ENCODE measurements at regions not wholly inside any gene's neighbourhood (a gene's known extent, or its start where the extent isn't known, plus 50 kb on each side); places are given as distances from the start of the nearest gene placed in this dataset.
A peak's percentile ranks its signal among the peaks of the same experiment; 100 is the strongest.

GRCh38 chr20:4350096-4350495, 101.0 kb upstream of the ADRA1D start:
- Histone ChIP-seq H3K27me3 (peaks cover 0 to 8% (median 0%) of the 10 kb centered on the region in 9 donors), H3K4me1 (no peaks in the 10 kb centered on the region), H3K4me3 (no peak overlapping the region), H3K36me3 (no peaks in the 10 kb centered on the region), H3K9me3 (peaks cover 0 to 15% (median 3%) of the 10 kb centered on the region in 12 donors), H3K27ac (no peak overlapping the region)
- TF ChIP-seq POLR2A (IDR thresholded peaks at IDR 0.05) = no peak
- TF ChIP-seq CTCF (IDR thresholded peaks at IDR 0.05) = no peak
- no peak for ATAC-seq
- DNase-seq = no peak
- WGBS, 4 donors = 55 to 65% (median 61%) methylated on average over 1 of the region's 1 CpG
- intact Hi-C loops (cut with DNase I) = no loop called here

- Histone ChIP-seq H3K27me3 (peaks cover 0 to 8% (median 0%) of the 10 kb centered on the region in 9 donors), H3K4me3 (no peak overlapping the region), H3K27ac (no peak overlapping the region), H3K4me1 (no peaks in the 10 kb centered on the region), H3K36me3 (no peaks in the 10 kb centered on the region), H3K9me3 (no peaks in the 10 kb centered on the region)
- TF ChIP-seq CTCF (IDR thresholded peaks at IDR 0.05) (no peak), POLR2A (IDR thresholded peaks at IDR 0.05) (no peak)
- ATAC-seq (no peak), DNase-seq (no peak)
- 73 to 81% (median 78%) methylated on average over 2 of the region's 2 CpGs for WGBS, 4 donors
- intact Hi-C loops (cut with DNase I) = no loop called here
Measured at GRCh38 chr20:4344670-4345069, 95.6 kb upstream of the ADRA1D start.

DNA sequence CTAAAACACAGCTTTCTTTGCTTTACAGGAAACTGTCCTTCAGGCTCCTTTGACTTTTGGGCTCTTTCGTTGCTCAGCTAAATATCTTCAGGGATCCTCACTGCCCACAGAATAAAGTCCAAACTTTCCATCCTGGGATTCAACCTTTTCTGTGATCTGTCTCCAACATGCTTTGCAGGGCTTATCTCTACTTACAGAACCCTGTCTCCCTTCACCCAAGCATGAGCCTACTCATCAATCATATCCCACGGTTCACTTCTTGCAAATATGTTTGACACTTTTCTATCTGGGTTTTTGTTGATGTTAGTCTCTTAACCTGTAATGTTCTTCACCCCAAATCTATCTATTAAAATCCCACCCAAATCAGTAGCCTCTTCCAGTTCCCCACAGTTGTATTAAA, 93.5 kb upstream of the ADRA1D start:
- no peaks in the 10 kb centered on the region for H3K36me3 ChIP-seq
- no peaks in the 10 kb centered on the region for H3K4me1 ChIP-seq
- no peak for ATAC-seq
- no peaks in the 10 kb centered on the region for H3K9me3 ChIP-seq
- H3K27ac ChIP-seq = peak overlapping the region in 1 of 12 donors; percentile 20
- intact Hi-C loops (cut with DNase I) = no loop called here
- no peak overlapping the region for H3K4me3 ChIP-seq
- TF ChIP-seq POLR2A (IDR thresholded peaks at IDR 0.05) (no peak), CTCF (IDR thresholded peaks at IDR 0.05) (no peak)
- 14 to 36% (median 33%) methylated on average over 2 of the region's 2 CpGs for WGBS, 4 donors
- DNase-seq = no peak
- peaks cover 0 to 8% (median 0%) of the 10 kb centered on the region in 9 donors for H3K27me3 ChIP-seq

- peaks cover 0 to 8% (median 0%) of the 10 kb centered on the region in 9 donors for H3K27me3 ChIP-seq
- no peak overlapping the region for H3K4me3 ChIP-seq
- peak overlapping the region in 1 of 12 donors; percentile 20 for H3K27ac ChIP-seq
- no peaks in the 10 kb centered on the region for H3K36me3 ChIP-seq
- H3K4me1 ChIP-seq = no peaks in the 10 kb centered on the region
- ATAC-seq (no peak), DNase-seq (no peak)
- 64 to 72% (median 67%) methylated on average over 6 of the region's 6 CpGs for WGBS, 4 donors
- no peak for TF ChIP-seq CTCF (IDR thresholded peaks at IDR 0.05)
- TF ChIP-seq POLR2A (IDR thresholded peaks at IDR 0.05) = no peak
- intact Hi-C loops (cut with DNase I) = no loop called here
- no peaks in the 10 kb centered on the region for H3K9me3 ChIP-seq
Measured at GRCh38 chr20:4341804-4342485, 92.9 kb upstream of the ADRA1D start.
